Endodermal cell (in vitro differentiated cells): ENCODE measurements at regions not wholly inside any gene's neighbourhood (a gene's known extent, or its start where the extent isn't known, plus 50 kb on each side); places are given as distances from the start of the nearest gene placed in this dataset.

Experiments used
- DNase-seq: peaks from one replicate; pipeline ENCODE4 v3.0.0-alpha.2; 2017
- H3K27ac ChIP-seq: 2 replicates; pipeline ENCODE4 v1.5.1; 2013; ENCODE audit warnings: mild to moderate bottlenecking, low read depth, low read length, moderate library complexity
- H3K27me3 ChIP-seq: 2 replicates; pipeline ENCODE4 v1.6.1; 2013; ENCODE audit warnings: mild to moderate bottlenecking, low read length, moderate library complexity; ENCODE audit not compliant: insufficient read depth, control insufficient read depth, poor library complexity, severe bottlenecking
- H3K36me3 ChIP-seq: 2 replicates; pipeline ENCODE4 v1.7.0; 2013; ENCODE audit warnings: mild to moderate bottlenecking, low read length, moderate library complexity; ENCODE audit not compliant: control insufficient read depth, insufficient read depth
- H3K4me1 ChIP-seq: one replicate; pipeline ENCODE4 v1.7.0; 2013; ENCODE audit warnings: low read length; ENCODE audit not compliant: control insufficient read depth, insufficient read depth
- H3K4me3 ChIP-seq: 2 replicates; pipeline ENCODE4 v1.5.1; 2013; ENCODE audit warnings: mild to moderate bottlenecking, low read length, moderate library complexity
- H3K9ac ChIP-seq: 2 replicates; pipeline ENCODE4 v1.6.1; 2013; ENCODE audit warnings: mild to moderate bottlenecking, low read length, moderate library complexity; ENCODE audit not compliant: poor library complexity, severe bottlenecking; ENCODE audit errors: extremely low read depth
- H3K9me3 ChIP-seq: 2 replicates; pipeline ENCODE4 v1.6.1; 2013; ENCODE audit warnings: mild to moderate bottlenecking, low read length, moderate library complexity; ENCODE audit not compliant: control insufficient read depth
- H3K27ac Mint-ChIP-seq: 2 replicates; pipeline ENCODE4 v1.8.0; 2020; ENCODE audit warnings: mixed read lengths
- H3K27me3 Mint-ChIP-seq: 2 replicates; pipeline ENCODE4 v1.8.0; 2021; ENCODE audit warnings: mild to moderate bottlenecking, mixed read lengths; ENCODE audit not compliant: insufficient read depth
- H3K36me3 Mint-ChIP-seq: 2 replicates; pipeline ENCODE4 v1.8.0; 2020; ENCODE audit warnings: low read depth, mixed read lengths
- H3K4me1 Mint-ChIP-seq: 2 replicates; pipeline ENCODE4 v1.8.0; 2020; ENCODE audit warnings: mixed read lengths
- H3K4me3 Mint-ChIP-seq: 2 replicates; pipeline ENCODE4 v1.8.0; 2020; ENCODE audit warnings: mild to moderate bottlenecking, moderate library complexity, mixed read lengths
- H3K9me3 Mint-ChIP-seq: 2 replicates; pipeline ENCODE4 v1.8.0; 2020; ENCODE audit warnings: mild to moderate bottlenecking, mixed read lengths
- WGBS, 2 experiments: methylation state at CpG; one replicate each; pipeline versions ENCODE4 v1.1.5 to v1.1.7; 2013; ENCODE audit warnings: missing lambda C conversion rate in 2 of 2, mixed read lengths in 1 of 2; ENCODE audit not compliant: insufficient coverage in 1 of 2, insufficient read length in 1 of 2; 5-methylcytosine and 5-hydroxymethylcytosine counted together
- TF ChIP-seq, protein P1 (sequence below): fragments of 200-600 bp; sonication (generic); conservative IDR thresholded peaks from 2 replicates; pipeline ENCODE4 v1.5.0; 2021; ENCODE audit warnings: antibody characterized with exemption, mild to moderate bottlenecking

DNA sequence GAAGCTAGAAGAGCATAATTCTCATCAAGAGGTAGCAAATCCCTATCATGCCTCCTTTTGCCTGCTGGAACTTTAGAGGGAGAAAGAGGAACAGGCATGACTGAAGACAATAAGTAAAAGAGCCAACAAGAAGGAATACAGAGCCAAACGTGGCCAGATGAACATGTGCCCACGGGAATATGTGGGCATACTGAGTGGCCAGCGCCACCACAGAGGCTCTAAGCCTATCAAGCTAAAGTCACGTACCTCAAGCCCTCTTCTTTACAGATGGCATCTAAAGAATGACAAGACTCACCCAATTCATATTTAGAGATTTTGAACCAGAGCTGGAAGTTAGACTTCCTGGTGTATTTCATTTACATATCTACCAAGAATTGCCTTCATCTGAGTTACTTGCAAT is 59.9 kb upstream of the ITGA4 start:
- no peaks in the 10 kb centered on the region for H3K4me1 Mint-ChIP-seq
- H3K27me3 Mint-ChIP-seq, result no peaks in the 10 kb centered on the region
- H3K9me3 Mint-ChIP-seq, result no peaks in the 10 kb centered on the region
- Histone ChIP-seq H3K9ac (no peak overlapping the region), H3K4me3 (no peak overlapping the region), H3K27me3 (no peaks in the 10 kb centered on the region), H3K27ac (no peak overlapping the region), H3K36me3 (no peaks in the 10 kb centered on the region), H3K9me3 (no peaks in the 10 kb centered on the region), H3K4me1 (no peaks in the 10 kb centered on the region)
- no peaks in the 10 kb centered on the region for H3K36me3 Mint-ChIP-seq
- DNase-seq, result no peak
- 88% methylated on average over 4 of the region's 4 CpGs; no CpG with 5 or more reads in 1 of the 2 experiments for WGBS, 2 experiments
- no peak overlapping the region for H3K4me3 Mint-ChIP-seq
- TF ChIP-seq, protein P1, sequence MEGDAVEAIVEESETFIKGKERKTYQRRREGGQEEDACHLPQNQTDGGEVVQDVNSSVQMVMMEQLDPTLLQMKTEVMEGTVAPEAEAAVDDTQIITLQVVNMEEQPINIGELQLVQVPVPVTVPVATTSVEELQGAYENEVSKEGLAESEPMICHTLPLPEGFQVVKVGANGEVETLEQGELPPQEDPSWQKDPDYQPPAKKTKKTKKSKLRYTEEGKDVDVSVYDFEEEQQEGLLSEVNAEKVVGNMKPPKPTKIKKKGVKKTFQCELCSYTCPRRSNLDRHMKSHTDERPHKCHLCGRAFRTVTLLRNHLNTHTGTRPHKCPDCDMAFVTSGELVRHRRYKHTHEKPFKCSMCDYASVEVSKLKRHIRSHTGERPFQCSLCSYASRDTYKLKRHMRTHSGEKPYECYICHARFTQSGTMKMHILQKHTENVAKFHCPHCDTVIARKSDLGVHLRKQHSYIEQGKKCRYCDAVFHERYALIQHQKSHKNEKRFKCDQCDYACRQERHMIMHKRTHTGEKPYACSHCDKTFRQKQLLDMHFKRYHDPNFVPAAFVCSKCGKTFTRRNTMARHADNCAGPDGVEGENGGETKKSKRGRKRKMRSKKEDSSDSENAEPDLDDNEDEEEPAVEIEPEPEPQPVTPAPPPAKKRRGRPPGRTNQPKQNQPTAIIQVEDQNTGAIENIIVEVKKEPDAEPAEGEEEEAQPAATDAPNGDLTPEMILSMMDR, result no peak
- no peak overlapping the region for H3K27ac Mint-ChIP-seq

DNA sequence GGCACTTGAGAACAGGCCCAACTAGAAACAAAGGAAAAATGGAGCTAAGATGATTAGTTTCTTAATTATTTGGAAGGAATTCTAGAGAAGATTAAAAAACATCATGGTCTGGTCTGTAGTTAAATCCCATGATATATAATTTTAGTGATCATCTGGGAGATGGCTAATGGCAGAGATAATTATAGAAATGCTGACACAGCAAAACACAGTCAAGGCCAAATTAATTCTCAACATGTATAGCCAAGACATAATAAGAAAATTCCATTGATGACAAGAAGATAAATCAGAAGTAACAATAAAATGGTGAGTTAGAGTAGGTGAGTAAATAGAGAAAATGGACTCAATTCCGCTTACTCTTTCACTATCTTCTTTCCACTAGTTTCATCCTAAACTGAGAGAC is 59.2 kb upstream of the ITGA4 start:
- H3K4me3 ChIP-seq, result no peak overlapping the region
- no peak overlapping the region for H3K4me3 Mint-ChIP-seq
- no peak overlapping the region for H3K27ac ChIP-seq
- no peaks in the 10 kb centered on the region for H3K9me3 ChIP-seq
- H3K27me3 ChIP-seq, result no peaks in the 10 kb centered on the region
- H3K36me3 ChIP-seq, result no peaks in the 10 kb centered on the region
- DNase-seq, result no peak
- no peaks in the 10 kb centered on the region for H3K4me1 Mint-ChIP-seq
- WGBS, 2 experiments, result 100% methylated on average over 1 of the region's 1 CpG; no CpG with 5 or more reads in 1 of the 2 experiments
- no peak overlapping the region for H3K27ac Mint-ChIP-seq
- H3K9me3 Mint-ChIP-seq, result no peaks in the 10 kb centered on the region
- H3K36me3 Mint-ChIP-seq, result no peaks in the 10 kb centered on the region
- no peak overlapping the region for H3K9ac ChIP-seq
- H3K27me3 Mint-ChIP-seq, result no peaks in the 10 kb centered on the region
- TF ChIP-seq, protein P1, result no peak
- no peaks in the 10 kb centered on the region for H3K4me1 ChIP-seq

DNA sequence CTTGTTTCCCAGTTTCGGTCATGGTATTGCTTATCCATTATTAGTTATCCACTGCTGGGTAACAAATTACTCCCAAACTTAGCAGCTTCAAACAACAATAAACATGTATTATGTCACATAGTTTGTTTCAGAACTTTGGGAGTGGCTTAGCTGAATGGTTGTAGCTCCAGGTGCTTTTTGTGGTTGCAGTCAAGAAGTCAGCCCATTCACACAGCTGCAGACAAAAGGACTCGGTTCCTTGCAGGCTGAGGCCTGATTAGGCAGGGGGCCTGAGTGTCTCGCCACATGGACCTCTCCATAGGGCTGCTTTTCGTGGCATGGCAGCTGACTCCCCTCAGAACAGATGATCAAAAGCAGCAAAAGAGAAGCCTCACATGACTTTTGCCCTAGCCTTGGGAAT is 58.2 kb upstream of the ITGA4 start:
- Histone ChIP-seq H3K27ac (no peak overlapping the region), H3K9me3 (no peaks in the 10 kb centered on the region), H3K36me3 (no peaks in the 10 kb centered on the region), H3K9ac (no peak overlapping the region), H3K27me3 (no peaks in the 10 kb centered on the region), H3K4me1 (no peaks in the 10 kb centered on the region), H3K4me3 (no peak overlapping the region)
- DNase-seq, result no peak
- H3K9me3 Mint-ChIP-seq, result no peaks in the 10 kb centered on the region
- no peak overlapping the region for H3K4me3 Mint-ChIP-seq
- no peaks in the 10 kb centered on the region for H3K27me3 Mint-ChIP-seq
- no peak overlapping the region for H3K27ac Mint-ChIP-seq
- H3K4me1 Mint-ChIP-seq, result no peaks in the 10 kb centered on the region
- no peaks in the 10 kb centered on the region for H3K36me3 Mint-ChIP-seq
- TF ChIP-seq, protein P1, result no peak
- 63 to 84% methylated on average over 2 to 4 of the region's 4 CpGs for whole genome bisulfite sequencing, 2 experiments
